ENCODE measurements at regions not wholly inside any gene's neighbourhood (a gene's known extent, or its start where the extent isn't known, plus 50 kb on each side); places are given as distances from the start of the nearest gene placed in this dataset.
A peak's percentile ranks its signal among the peaks of the same experiment; 100 is the strongest.

DNA sequence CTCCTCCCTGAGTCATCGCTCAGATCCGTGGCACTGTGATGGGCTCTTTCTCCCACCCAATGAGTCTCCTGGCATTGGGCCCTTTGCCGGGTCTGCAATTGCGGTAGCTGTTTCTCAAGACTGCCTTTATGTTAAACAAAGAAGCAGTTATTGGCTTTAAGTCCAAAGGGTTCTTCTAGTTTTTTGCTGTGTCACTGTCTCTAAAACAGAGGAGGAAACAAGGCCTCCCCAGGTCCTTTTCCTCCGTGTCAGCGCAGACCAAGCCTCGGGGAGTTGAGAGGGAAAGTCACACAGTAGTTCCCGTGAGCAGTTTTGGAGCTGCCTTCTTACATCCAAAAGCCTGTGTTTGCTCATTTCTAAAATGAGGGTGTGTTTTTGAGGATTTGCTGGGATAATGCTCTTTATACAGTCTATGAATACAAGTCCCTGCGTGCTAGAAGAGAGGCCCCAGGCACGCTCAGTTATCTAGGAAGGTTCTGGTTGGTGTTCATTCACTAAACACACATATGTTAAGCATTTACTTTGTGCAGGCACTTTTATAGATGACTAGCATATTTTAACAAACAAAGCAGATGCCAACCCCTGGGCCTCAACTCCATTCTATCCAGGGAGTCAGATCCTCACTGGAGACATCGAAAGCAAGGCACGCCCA is 126.0 kb upstream of the PZP start:
- H3K4me2 ChIP-seq, result no peak overlapping the region
- no peak for FAIRE-seq
- POLR2A ChIA-PET, result no interaction called here
- no peak overlapping the region for H3K4me3 ChIP-seq
- no peak for DNase-seq (ENCODE audit: low read depth in 1 of 2, low spot score in 1 of 2)
- TF ChIP-seq ESRRA (IDR thresholded peaks at IDR 0.05; ENCODE audit: borderline replicate concordance, low read length), result no peak
- peak; percentile 23 for TF ChIP-seq MAFK (IDR thresholded peaks at IDR 0.05; ENCODE audit: partially characterized antibody)
- TF ChIP-seq HOXA7 (CRISPR knock-in tag; IDR thresholded peaks at IDR 0.05), result no peak
- no peak overlapping the region; a peak in 1 of 6 replicates for H3K27ac ChIP-seq
- 0 out of 3 replicates have a peak, but pooled peaks cover 6% of the 10 kb centered on the region for H3K4me1 ChIP-seq
- CTCF ChIA-PET, result interaction anchor here (1.6 kb wide), 1 partner anchor 9 kb away, joined by 5 read pairs; no protein-coding TSS in a partner anchor
- 80% methylated on average over 12 of the region's 12 CpGs for WGBS (ENCODE audit: missing lambda C conversion rate)
- no peak for ATAC-seq
- no peaks in the 10 kb centered on the region for H3K9me3 ChIP-seq

DNA sequence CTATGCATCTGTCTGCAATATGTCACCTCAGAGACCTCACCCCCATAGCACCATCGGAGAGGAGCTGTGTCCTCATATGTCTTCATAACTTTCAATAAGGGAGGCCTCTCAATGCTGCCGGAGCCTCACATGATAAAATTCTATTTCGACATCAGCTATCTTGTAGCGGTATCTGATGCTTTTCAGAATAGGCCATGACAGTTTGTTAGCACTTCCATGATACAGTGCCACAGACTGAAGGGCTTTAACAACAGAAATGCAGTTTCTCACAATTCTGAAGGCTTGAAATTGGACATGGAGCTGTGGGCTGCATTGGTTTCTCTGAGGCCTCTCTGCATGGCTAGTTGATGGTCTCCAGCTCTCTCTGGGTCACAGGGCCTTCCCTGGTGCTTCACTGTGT is 125.0 kb upstream of the PZP start:
- TF ChIP-seq, protein P1, sequence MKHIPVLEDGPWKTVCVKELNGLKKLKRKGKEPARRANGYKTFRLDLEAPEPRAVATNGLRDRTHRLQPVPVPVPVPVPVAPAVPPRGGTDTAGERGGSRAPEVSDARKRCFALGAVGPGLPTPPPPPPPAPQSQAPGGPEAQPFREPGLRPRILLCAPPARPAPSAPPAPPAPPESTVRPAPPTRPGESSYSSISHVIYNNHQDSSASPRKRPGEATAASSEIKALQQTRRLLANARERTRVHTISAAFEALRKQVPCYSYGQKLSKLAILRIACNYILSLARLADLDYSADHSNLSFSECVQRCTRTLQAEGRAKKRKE (CRISPR knock-in tag; IDR thresholded peaks at IDR 0.05; ENCODE audit: low read depth), result no peak
- TF ChIP-seq CBX8 (IDR thresholded peaks at IDR 0.05) (no peak), CEBPB (IDR thresholded peaks at IDR 0.05) (no peak), MAFK (IDR thresholded peaks at IDR 0.05; ENCODE audit: partially characterized antibody) (no peak), FOSL2 (IDR thresholded peaks at IDR 0.05) (no peak), FOSL2 (CRISPR knock-in tag; IDR thresholded peaks at IDR 0.05) (no peak), MAZ (IDR thresholded peaks at IDR 0.05; ENCODE audit: borderline replicate concordance, low read depth, low read length) (no peak)
- POLR2A ChIA-PET, result no interaction called here
- H3K4me2 ChIP-seq, result no peak overlapping the region
- 0 out of 3 replicates have a peak, but pooled peaks cover 6% of the 10 kb centered on the region for H3K4me1 ChIP-seq
- H3K27ac ChIP-seq, result no peak overlapping the region
- no peak overlapping the region for H3K4me3 ChIP-seq
- ATAC-seq, result no peak
- no peaks in the 10 kb centered on the region for H3K9me3 ChIP-seq
- WGBS (ENCODE audit: missing lambda C conversion rate), result 90% methylated on average over 4 of the region's 4 CpGs
- FAIRE-seq, result no peak
- no peak for DNase-seq (ENCODE audit: low read depth in 1 of 2, low spot score in 1 of 2)
- CTCF ChIA-PET, result interaction anchor here (0.9 to 1.8 kb wide), 4 partner anchors 10 to 376 kb away, joined by 3 to 6 read pairs (median 4); no protein-coding TSS in a partner anchor

GRCh38 chr12:9332564-9332963 is 124.4 kb upstream of the PZP start:
- FAIRE-seq, result no peak
- no peak for ATAC-seq
- Histone ChIP-seq H3K4me2 (no peak overlapping the region), H3K4me1 (0 out of 3 replicates have a peak, but pooled peaks cover 6% of the 10 kb centered on the region), H3K4me3 (no peak overlapping the region), H3K27ac (no peak overlapping the region), H3K9me3 (no peaks in the 10 kb centered on the region)
- WGBS (ENCODE audit: missing lambda C conversion rate), result 50% methylated on average over 4 of the region's 4 CpGs
- no peak for DNase-seq (ENCODE audit: low read depth in 1 of 2, low spot score in 1 of 2)
- ChIA-PET POLR2A (interaction anchor here (0.6 kb wide), 1 partner anchor 29 kb away, joined by 3 read pairs; no protein-coding TSS in a partner anchor), CTCF (interaction anchor here (0.8 to 1.8 kb wide), 7 partner anchors 9 to 377 kb away, joined by 3 to 6 read pairs (median 4); no protein-coding TSS in a partner anchor)
- TF ChIP-seq CBX8 (IDR thresholded peaks at IDR 0.05), result no peak
- no peak for TF ChIP-seq EHF (CRISPR knock-in tag; IDR thresholded peaks at IDR 0.05)
- TF ChIP-seq NPAS2 (CRISPR knock-in tag; IDR thresholded peaks at IDR 0.05; ENCODE audit: borderline replicate concordance), result no peak
- TF ChIP-seq, protein P2, sequence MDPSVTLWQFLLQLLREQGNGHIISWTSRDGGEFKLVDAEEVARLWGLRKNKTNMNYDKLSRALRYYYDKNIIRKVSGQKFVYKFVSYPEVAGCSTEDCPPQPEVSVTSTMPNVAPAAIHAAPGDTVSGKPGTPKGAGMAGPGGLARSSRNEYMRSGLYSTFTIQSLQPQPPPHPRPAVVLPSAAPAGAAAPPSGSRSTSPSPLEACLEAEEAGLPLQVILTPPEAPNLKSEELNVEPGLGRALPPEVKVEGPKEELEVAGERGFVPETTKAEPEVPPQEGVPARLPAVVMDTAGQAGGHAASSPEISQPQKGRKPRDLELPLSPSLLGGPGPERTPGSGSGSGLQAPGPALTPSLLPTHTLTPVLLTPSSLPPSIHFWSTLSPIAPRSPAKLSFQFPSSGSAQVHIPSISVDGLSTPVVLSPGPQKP (IDR thresholded peaks at IDR 0.05; ENCODE audit: low read depth, low read length), result no peak
- TF ChIP-seq, protein P3, sequence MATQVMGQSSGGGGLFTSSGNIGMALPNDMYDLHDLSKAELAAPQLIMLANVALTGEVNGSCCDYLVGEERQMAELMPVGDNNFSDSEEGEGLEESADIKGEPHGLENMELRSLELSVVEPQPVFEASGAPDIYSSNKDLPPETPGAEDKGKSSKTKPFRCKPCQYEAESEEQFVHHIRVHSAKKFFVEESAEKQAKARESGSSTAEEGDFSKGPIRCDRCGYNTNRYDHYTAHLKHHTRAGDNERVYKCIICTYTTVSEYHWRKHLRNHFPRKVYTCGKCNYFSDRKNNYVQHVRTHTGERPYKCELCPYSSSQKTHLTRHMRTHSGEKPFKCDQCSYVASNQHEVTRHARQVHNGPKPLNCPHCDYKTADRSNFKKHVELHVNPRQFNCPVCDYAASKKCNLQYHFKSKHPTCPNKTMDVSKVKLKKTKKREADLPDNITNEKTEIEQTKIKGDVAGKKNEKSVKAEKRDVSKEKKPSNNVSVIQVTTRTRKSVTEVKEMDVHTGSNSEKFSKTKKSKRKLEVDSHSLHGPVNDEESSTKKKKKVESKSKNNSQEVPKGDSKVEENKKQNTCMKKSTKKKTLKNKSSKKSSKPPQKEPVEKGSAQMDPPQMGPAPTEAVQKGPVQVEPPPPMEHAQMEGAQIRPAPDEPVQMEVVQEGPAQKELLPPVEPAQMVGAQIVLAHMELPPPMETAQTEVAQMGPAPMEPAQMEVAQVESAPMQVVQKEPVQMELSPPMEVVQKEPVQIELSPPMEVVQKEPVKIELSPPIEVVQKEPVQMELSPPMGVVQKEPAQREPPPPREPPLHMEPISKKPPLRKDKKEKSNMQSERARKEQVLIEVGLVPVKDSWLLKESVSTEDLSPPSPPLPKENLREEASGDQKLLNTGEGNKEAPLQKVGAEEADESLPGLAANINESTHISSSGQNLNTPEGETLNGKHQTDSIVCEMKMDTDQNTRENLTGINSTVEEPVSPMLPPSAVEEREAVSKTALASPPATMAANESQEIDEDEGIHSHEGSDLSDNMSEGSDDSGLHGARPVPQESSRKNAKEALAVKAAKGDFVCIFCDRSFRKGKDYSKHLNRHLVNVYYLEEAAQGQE (IDR thresholded peaks at IDR 0.05), result no peak
- no peak for TF ChIP-seq USF2 (IDR thresholded peaks at IDR 0.05)
- no peak for TF ChIP-seq PBX3 (IDR thresholded peaks at IDR 0.05)
- no peak for TF ChIP-seq CBX2 (IDR thresholded peaks at IDR 0.05; ENCODE audit: borderline replicate concordance, low read depth)

All from A549 (cell line).